Breast epithelium (tissue), 4 donors: ENCODE measurements at regions not wholly inside any gene's neighbourhood (a gene's known extent, or its start where the extent isn't known, plus 50 kb on each side); places are given as distances from the start of the nearest gene placed in this dataset.

ENCODE experiments used
- DNase-seq, 2 donors: peaks; one replicate each; pipeline ENCODE4 v3.0.0-alpha.2; 2019; ENCODE audit warnings: low spot score in 2 of 2
- H3K27ac ChIP-seq, 2 donors: fragments of 200-600 bp; sonication (generic) in 1 of 2; one replicate each; pipeline ENCODE4 v1.5.1; 2016 to 2019; ENCODE audit warnings: mild to moderate bottlenecking in 1 of 2
- H3K27me3 ChIP-seq, 2 donors: fragments of 200-600 bp; sonication (generic) in 1 of 2; one replicate each; pipeline versions ENCODE4 v1.5.1 to v1.6.0; 2017 to 2019; ENCODE audit warnings: control low read depth in 1 of 2, mild to moderate bottlenecking in 1 of 2
- H3K36me3 ChIP-seq: fragments of 200-600 bp; one replicate; pipeline ENCODE4 v1.5.1; 2019
- H3K4me1 ChIP-seq, 2 donors: fragments of 200-600 bp; sonication (generic); one replicate each; pipeline ENCODE4 v1.5.1; 2016 to 2019; ENCODE audit warnings: control low read depth in 1 of 2
- H3K4me3 ChIP-seq, 3 donors: fragments of 200-600 bp; sonication (generic); 1 replicate in 2 of 3; 2 replicates in 1 of 3; pipeline ENCODE4 v1.5.1; 2016 to 2019; ENCODE audit warnings: mild to moderate bottlenecking in 3 of 3, moderate library complexity in 2 of 3
- H3K9me3 ChIP-seq, 2 donors: fragments of 200-600 bp; sonication (generic) in 1 of 2; one replicate each; pipeline ENCODE4 v1.5.1; 2016 to 2019; ENCODE audit warnings: control low read depth in 1 of 2
- POLR2A ChIP-seq: fragments of 450-650 bp; IDR thresholded peaks from one replicate; pipeline ENCODE4 v1.6.1; 2016; ENCODE audit warnings: antibody characterized with exemption, mild to moderate bottlenecking, moderate library complexity
- POLR2AphosphoS5 ChIP-seq, 3 donors: sonication (generic); formaldehyde crosslinking; IDR thresholded peaks; one replicate each; pipeline ENCODE4 v1.6.1; 2017; ENCODE audit warnings: antibody characterized with exemption in 3 of 3
- intact Hi-C: fragments of 100-400 bp; cut with DNase I; formaldehyde crosslinking; loops from one replicate; pipeline ENCODE4 v1.15.1; 2023; ENCODE audit warnings: low total_unique reads
- TF ChIP-seq, protein P1 (sequence below), 3 donors: fragments of 450-650 bp; IDR thresholded peaks; one replicate each; pipeline ENCODE4 v1.5.1; 2016 to 2017; ENCODE audit warnings: antibody characterized with exemption in 3 of 3, mild to moderate bottlenecking in 3 of 3, moderate library complexity in 3 of 3

DNA sequence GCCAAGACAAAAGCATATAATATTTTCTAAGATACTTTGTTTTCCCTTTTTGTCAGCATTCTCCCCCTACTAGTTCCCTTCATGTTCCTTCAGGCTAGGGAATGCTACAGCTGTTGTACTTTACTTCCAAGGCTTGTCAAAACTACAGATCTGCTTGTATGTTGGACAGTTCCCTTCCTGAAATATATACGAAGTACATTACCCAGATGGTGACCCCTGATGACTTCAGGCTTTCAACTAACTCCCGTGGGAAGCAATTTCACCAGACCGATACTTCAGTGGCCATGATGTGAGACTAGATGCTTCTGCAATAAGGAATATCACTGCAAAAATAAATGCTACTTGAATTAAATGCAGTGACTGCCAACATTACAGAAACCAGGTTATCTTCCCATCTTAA lies 332.8 kb downstream of the SH2D1A start:
- no peaks in the 10 kb centered on the region for H3K4me1 ChIP-seq
- intact Hi-C loops: no loop called here

DNA sequence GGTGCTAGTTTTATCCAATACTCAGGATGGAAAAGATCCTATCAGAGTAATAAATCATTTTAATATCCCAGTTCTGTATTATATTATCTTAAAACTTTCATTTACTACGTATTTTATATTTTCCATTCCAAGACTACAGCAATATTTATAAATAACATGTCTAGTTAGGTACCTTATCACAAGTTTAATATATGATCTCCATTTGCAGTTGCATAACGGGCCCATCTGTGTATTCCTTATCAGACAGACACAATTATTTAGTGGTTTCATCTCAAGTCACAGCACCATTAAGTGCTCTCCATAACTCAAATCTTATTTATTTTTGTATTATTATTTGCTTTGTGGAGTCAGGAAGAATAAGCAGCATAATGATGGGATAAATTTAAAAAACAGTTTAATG lies 333.9 kb downstream of the SH2D1A start:
- H3K36me3 ChIP-seq: no peaks in the 10 kb centered on the region
- H3K4me1 ChIP-seq: no peaks in the 10 kb centered on the region
- no peak overlapping the region for H3K27ac ChIP-seq
- intact Hi-C loops: no loop called here
- H3K9me3 ChIP-seq: peaks cover under 1 to 7% of the 10 kb centered on the region in 2 donors
- TF ChIP-seq, protein P1, sequence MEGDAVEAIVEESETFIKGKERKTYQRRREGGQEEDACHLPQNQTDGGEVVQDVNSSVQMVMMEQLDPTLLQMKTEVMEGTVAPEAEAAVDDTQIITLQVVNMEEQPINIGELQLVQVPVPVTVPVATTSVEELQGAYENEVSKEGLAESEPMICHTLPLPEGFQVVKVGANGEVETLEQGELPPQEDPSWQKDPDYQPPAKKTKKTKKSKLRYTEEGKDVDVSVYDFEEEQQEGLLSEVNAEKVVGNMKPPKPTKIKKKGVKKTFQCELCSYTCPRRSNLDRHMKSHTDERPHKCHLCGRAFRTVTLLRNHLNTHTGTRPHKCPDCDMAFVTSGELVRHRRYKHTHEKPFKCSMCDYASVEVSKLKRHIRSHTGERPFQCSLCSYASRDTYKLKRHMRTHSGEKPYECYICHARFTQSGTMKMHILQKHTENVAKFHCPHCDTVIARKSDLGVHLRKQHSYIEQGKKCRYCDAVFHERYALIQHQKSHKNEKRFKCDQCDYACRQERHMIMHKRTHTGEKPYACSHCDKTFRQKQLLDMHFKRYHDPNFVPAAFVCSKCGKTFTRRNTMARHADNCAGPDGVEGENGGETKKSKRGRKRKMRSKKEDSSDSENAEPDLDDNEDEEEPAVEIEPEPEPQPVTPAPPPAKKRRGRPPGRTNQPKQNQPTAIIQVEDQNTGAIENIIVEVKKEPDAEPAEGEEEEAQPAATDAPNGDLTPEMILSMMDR (IDR thresholded peaks at IDR 0.05): no peak
- no peak for TF ChIP-seq POLR2A
- no peak for TF ChIP-seq POLR2AphosphoS5 (IDR thresholded peaks at IDR 0.05)
- no peak overlapping the region for H3K4me3 ChIP-seq
- DNase-seq: no peak
- H3K27me3 ChIP-seq: no peaks in the 10 kb centered on the region

More for the DNA sequence above, 332.8 kb downstream of the SH2D1A start:
- H3K36me3 ChIP-seq: no peaks in the 10 kb centered on the region
- no peak overlapping the region for H3K4me3 ChIP-seq
- no peak overlapping the region for H3K27ac ChIP-seq
- no peaks in the 10 kb centered on the region for H3K27me3 ChIP-seq
- peaks cover 0 to under 1% of the 10 kb centered on the region in 2 donors for H3K9me3 ChIP-seq
- TF ChIP-seq POLR2AphosphoS5 (IDR thresholded peaks at IDR 0.05): no peak
- TF ChIP-seq POLR2A: no peak
- TF ChIP-seq, protein P1 (IDR thresholded peaks at IDR 0.05): no peak
- no peak for DNase-seq

DNA sequence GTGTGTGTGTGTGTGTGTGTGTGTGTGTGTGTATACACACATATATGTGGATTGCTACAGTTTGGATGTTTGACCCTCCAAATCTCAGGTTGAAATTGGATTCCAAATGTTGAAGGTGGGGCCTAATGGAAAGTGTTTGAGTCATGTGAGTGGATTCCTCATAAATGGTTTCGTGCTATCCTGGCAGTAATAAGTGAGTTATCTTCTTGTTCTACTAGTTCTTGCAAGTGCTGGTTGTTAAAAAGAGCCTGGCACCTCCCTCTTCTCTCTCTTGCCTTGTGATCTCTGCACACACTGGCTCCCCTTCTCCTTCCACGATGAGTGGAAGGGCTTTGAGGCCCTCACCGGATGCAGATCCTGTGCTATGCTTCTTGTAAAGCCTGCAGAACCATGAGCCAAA lies 344.1 kb downstream of the SH2D1A start:
- intact Hi-C loops: no loop called here
- H3K9me3 ChIP-seq: peaks cover 0 to 6% of the 10 kb centered on the region in 2 donors

DNA sequence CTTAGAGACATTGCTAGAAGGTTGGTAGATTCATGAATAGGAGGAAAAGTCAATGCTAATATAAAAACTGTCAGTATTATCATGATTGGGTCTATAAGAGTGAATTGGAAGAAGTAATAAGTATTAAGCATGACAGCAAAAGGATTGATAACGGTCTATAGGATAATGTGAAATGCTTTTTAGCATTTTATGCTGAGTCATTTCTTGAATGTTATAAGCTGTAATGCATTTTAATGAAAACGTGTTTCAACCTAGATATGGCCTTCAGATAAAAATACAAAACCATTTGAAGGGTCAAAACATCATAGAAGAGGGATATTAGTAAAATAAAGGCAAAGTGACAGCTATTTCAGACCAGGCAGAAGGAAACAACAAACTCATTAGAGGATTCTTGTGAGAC lies 353.5 kb downstream of the SH2D1A start:
- intact Hi-C loops: no loop called here
- H3K4me1 ChIP-seq: no peaks in the 10 kb centered on the region
- H3K9me3 ChIP-seq: no peaks in the 10 kb centered on the region
- H3K36me3 ChIP-seq: no peaks in the 10 kb centered on the region
- no peak for TF ChIP-seq POLR2A
- H3K27me3 ChIP-seq: no peaks in the 10 kb centered on the region
- DNase-seq: no peak
- H3K27ac ChIP-seq: no peak overlapping the region
- H3K4me3 ChIP-seq: no peak overlapping the region

More for the DNA sequence above, 344.1 kb downstream of the SH2D1A start:
- Histone ChIP-seq H3K4me3 (no peak overlapping the region), H3K27me3 (no peaks in the 10 kb centered on the region), H3K4me1 (no peaks in the 10 kb centered on the region), H3K27ac (no peak overlapping the region), H3K36me3 (no peaks in the 10 kb centered on the region)
- no peak for TF ChIP-seq POLR2AphosphoS5 (IDR thresholded peaks at IDR 0.05)
- TF ChIP-seq, protein P1 (IDR thresholded peaks at IDR 0.05): no peak
- no peak for TF ChIP-seq POLR2A
- DNase-seq: no peak

DNA sequence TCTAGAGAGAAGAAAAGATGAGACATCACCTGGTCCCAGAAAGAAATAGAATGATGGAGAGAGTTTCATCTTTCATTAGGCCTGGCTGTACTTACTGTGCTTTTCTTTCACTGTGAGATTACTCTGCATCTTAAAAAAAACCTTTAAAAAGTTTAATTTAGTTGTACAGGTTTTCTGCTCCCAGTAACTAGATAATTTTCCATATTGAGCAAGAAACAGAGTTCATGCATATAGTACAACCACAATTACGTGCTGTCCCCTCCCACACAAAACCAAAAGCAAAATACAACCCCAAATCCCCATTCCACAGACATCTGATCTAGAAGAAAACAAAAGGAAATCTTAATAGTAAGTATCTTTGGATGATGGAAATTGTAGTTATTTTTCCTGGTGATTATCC lies 371.2 kb downstream of the SH2D1A start:
- no peaks in the 10 kb centered on the region for H3K36me3 ChIP-seq
- no peaks in the 10 kb centered on the region for H3K9me3 ChIP-seq
- TF ChIP-seq, protein P1 (IDR thresholded peaks at IDR 0.05): no peak
- no peak for TF ChIP-seq POLR2AphosphoS5 (IDR thresholded peaks at IDR 0.05)
- no peak for TF ChIP-seq POLR2A
- H3K4me1 ChIP-seq: no peaks in the 10 kb centered on the region
- H3K27me3 ChIP-seq: no peaks in the 10 kb centered on the region
- DNase-seq: no peak
- no peak overlapping the region for H3K4me3 ChIP-seq
- no peak overlapping the region for H3K27ac ChIP-seq
- intact Hi-C loops: no loop called here

DNA sequence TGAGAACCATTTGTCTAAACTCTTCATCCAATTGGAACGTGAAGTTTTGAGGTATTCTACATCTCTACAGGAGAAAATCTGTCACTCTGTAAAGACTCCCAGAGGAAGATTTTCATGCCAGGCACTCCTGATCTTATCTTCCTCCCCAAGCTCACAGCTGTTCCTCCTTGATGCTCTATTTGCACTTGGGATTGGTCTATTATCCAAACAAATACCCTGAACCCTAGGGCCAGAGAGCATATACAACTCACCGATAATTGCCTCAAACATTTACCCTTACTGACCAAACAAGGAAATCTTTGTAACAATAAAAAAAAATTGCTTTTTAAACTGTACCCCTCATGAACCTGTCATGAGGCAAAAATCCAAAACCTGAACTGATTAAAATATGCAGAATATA lies 372.7 kb downstream of the SH2D1A start:
- H3K27me3 ChIP-seq: no peaks in the 10 kb centered on the region
- no peaks in the 10 kb centered on the region for H3K4me1 ChIP-seq
- H3K4me3 ChIP-seq: no peak overlapping the region
- intact Hi-C loops: no loop called here
- H3K27ac ChIP-seq: no peak overlapping the region
- TF ChIP-seq, protein P1 (IDR thresholded peaks at IDR 0.05): no peak
- TF ChIP-seq POLR2AphosphoS5 (IDR thresholded peaks at IDR 0.05): no peak
- no peak for TF ChIP-seq POLR2A
- no peak for DNase-seq
- H3K9me3 ChIP-seq: no peaks in the 10 kb centered on the region
- H3K36me3 ChIP-seq: no peaks in the 10 kb centered on the region
